Memory B cell (primary cell): ENCODE measurements at regions not wholly inside any gene's neighbourhood (a gene's known extent, or its start where the extent isn't known, plus 50 kb on each side); places are given as distances from the start of the nearest gene placed in this dataset.
"Not testable (repeated sequence)": the region's sequence is repeated elsewhere in the genome, so short reads cannot be mapped to it uniquely, and the experiment has no call there.

Experiments
- ATAC-seq: fragments of 150-1000 bp; cut with Tn5 transposase; 2 replicates; pipeline ENCODE4 v1.10.0; 2021; ENCODE audit warnings: low read depth, mild to moderate bottlenecking, moderate library complexity
- DNase-seq, 2 donors: peaks; one replicate each; pipeline ENCODE4 v3.0.0; 2022; ENCODE audit warnings: low spot score in 2 of 2
- H3K27ac Mint-ChIP-seq: one replicate; pipeline ENCODE4 v1.8.0; 2022; ENCODE audit warnings: mild to moderate bottlenecking, moderate library complexity, mixed read lengths
- H3K27me3 Mint-ChIP-seq: one replicate; pipeline ENCODE4 v1.8.0; 2022; ENCODE audit warnings: mixed read lengths
- H3K36me3 Mint-ChIP-seq: one replicate; pipeline ENCODE4 v1.8.0; 2022; ENCODE audit warnings: mild to moderate bottlenecking, mixed read lengths
- H3K4me1 Mint-ChIP-seq: one replicate; pipeline ENCODE4 v1.8.0; 2022; ENCODE audit warnings: mixed read lengths
- H3K4me3 Mint-ChIP-seq: one replicate; pipeline ENCODE4 v1.8.0; 2022; ENCODE audit warnings: mild to moderate bottlenecking, moderate library complexity, mixed read lengths
- H3K9me3 Mint-ChIP-seq: one replicate; pipeline ENCODE4 v1.8.0; 2022; ENCODE audit warnings: mixed read lengths

GRCh38 chr4:31687717-31688342 is 967.7 kb downstream of the PCDH7 start:
- ATAC-seq (no peak), DNase-seq (no peak)
- Mint-ChIP-seq H3K4me3 (no peak overlapping the region), H3K27ac (no peak overlapping the region), H3K27me3 (no peaks in the 10 kb centered on the region), H3K4me1 (no peaks in the 10 kb centered on the region), H3K36me3 (no peaks in the 10 kb centered on the region), H3K9me3 (no peaks in the 10 kb centered on the region)

GRCh38 chr4:31692399-31692940 is 972.3 kb downstream of the PCDH7 start:
- H3K27ac Mint-ChIP-seq, result no peak overlapping the region
- H3K36me3 Mint-ChIP-seq, result no peaks in the 10 kb centered on the region
- H3K4me3 Mint-ChIP-seq, result no peak overlapping the region
- no peaks in the 10 kb centered on the region for H3K4me1 Mint-ChIP-seq
- DNase-seq, result no peak
- no peak for ATAC-seq
- peaks cover 2% of the 10 kb centered on the region for H3K9me3 Mint-ChIP-seq
- no peaks in the 10 kb centered on the region for H3K27me3 Mint-ChIP-seq

GRCh38 chr4:31701256-31701655 is 981.1 kb downstream of the PCDH7 start:
- no peak overlapping the region for H3K4me3 Mint-ChIP-seq
- DNase-seq (no peak), ATAC-seq (no peak)
- no peaks in the 10 kb centered on the region for H3K4me1 Mint-ChIP-seq
- no peaks in the 10 kb centered on the region for H3K27me3 Mint-ChIP-seq
- H3K27ac Mint-ChIP-seq, result no peak overlapping the region
- no peaks in the 10 kb centered on the region for H3K36me3 Mint-ChIP-seq
- peaks cover 3% of the 10 kb centered on the region for H3K9me3 Mint-ChIP-seq

GRCh38 chr4:31702326-31702725 is 982.2 kb downstream of the PCDH7 start:
- no peak for ATAC-seq
- H3K4me3 Mint-ChIP-seq, result no peak overlapping the region
- H3K4me1 Mint-ChIP-seq, result no peaks in the 10 kb centered on the region
- no peaks in the 10 kb centered on the region for H3K27me3 Mint-ChIP-seq
- H3K36me3 Mint-ChIP-seq, result no peaks in the 10 kb centered on the region
- no peak for DNase-seq
- peaks cover 5% of the 10 kb centered on the region for H3K9me3 Mint-ChIP-seq
- H3K27ac Mint-ChIP-seq, result no peak overlapping the region

GRCh38 chr4:31714238-31714637 is 994.1 kb downstream of the PCDH7 start:
- no peak overlapping the region for H3K4me3 Mint-ChIP-seq
- no peak overlapping the region for H3K27ac Mint-ChIP-seq
- DNase-seq, result no peak
- no peak for ATAC-seq
- H3K4me1 Mint-ChIP-seq, result no peaks in the 10 kb centered on the region
- H3K27me3 Mint-ChIP-seq, result no peaks in the 10 kb centered on the region
- no peaks in the 10 kb centered on the region for H3K36me3 Mint-ChIP-seq
- H3K9me3 Mint-ChIP-seq, result peaks cover 11% of the 10 kb centered on the region

- Mint-ChIP-seq H3K4me1 (no peaks in the 10 kb centered on the region), H3K27ac (no peak overlapping the region), H3K36me3 (no peaks in the 10 kb centered on the region), H3K9me3 (peaks cover 9% of the 10 kb centered on the region), H3K27me3 (no peaks in the 10 kb centered on the region), H3K4me3 (no peak overlapping the region)
- no peak for DNase-seq
- ATAC-seq, result no peak
These were observed 995.1 kb downstream of the PCDH7 start for GRCh38 chr4:31715302-31715701.

- no peak for DNase-seq
These were observed 1006.9 kb downstream of the PCDH7 start for GRCh38 chr4:31727030-31727429.

GRCh38 chr4:31735004-31735403 is 1014.8 kb downstream of the PCDH7 start:
- Mint-ChIP-seq H3K4me3 (no peak overlapping the region), H3K27ac (no peak overlapping the region), H3K9me3 (peaks cover 7% of the 10 kb centered on the region), H3K27me3 (no peaks in the 10 kb centered on the region), H3K4me1 (no peaks in the 10 kb centered on the region), H3K36me3 (no peaks in the 10 kb centered on the region)
- no peak for DNase-seq
- ATAC-seq, result no peak

More at GRCh38 chr4:31727030-31727429, 1006.9 kb downstream of the PCDH7 start:
- no peak overlapping the region for H3K27ac Mint-ChIP-seq
- H3K27me3 Mint-ChIP-seq, result no peaks in the 10 kb centered on the region
- no peaks in the 10 kb centered on the region for H3K36me3 Mint-ChIP-seq
- H3K4me1 Mint-ChIP-seq, result no peaks in the 10 kb centered on the region
- H3K9me3 Mint-ChIP-seq, result peaks cover 1% of the 10 kb centered on the region
- H3K4me3 Mint-ChIP-seq, result no peak overlapping the region
- no peak for ATAC-seq

GRCh38 chr4:31737419-31737818 is 1017.2 kb downstream of the PCDH7 start:
- H3K27ac Mint-ChIP-seq, result no peak overlapping the region
- H3K4me1 Mint-ChIP-seq, result no peaks in the 10 kb centered on the region
- no peak overlapping the region for H3K4me3 Mint-ChIP-seq
- no peaks in the 10 kb centered on the region for H3K27me3 Mint-ChIP-seq
- ATAC-seq (no peak), DNase-seq (no peak)
- peaks cover 6% of the 10 kb centered on the region for H3K9me3 Mint-ChIP-seq
- H3K36me3 Mint-ChIP-seq, result no peaks in the 10 kb centered on the region

GRCh38 chr4:31741326-31741725 is 1021.2 kb downstream of the PCDH7 start:
- DNase-seq (no peak), ATAC-seq (no peak)
- Mint-ChIP-seq H3K36me3 (no peaks in the 10 kb centered on the region), H3K4me1 (no peaks in the 10 kb centered on the region), H3K9me3 (peaks cover 2% of the 10 kb centered on the region), H3K4me3 (no peak overlapping the region), H3K27ac (no peak overlapping the region), H3K27me3 (no peaks in the 10 kb centered on the region)

GRCh38 chr4:31748382-31748781 is 1028.2 kb downstream of the PCDH7 start:
- Mint-ChIP-seq H3K4me1 (no peaks in the 10 kb centered on the region), H3K9me3 (peaks cover 3% of the 10 kb centered on the region), H3K27ac (no peak overlapping the region), H3K27me3 (no peaks in the 10 kb centered on the region), H3K36me3 (no peaks in the 10 kb centered on the region), H3K4me3 (no peak overlapping the region)
- DNase-seq (no peak), ATAC-seq (no peak)

GRCh38 chr4:31750581-31750980 is 1030.4 kb downstream of the PCDH7 start:
- not testable (repeated sequence) for H3K27ac Mint-ChIP-seq, H3K4me1 Mint-ChIP-seq, DNase-seq, H3K4me3 Mint-ChIP-seq, H3K27me3 Mint-ChIP-seq, H3K9me3 Mint-ChIP-seq, ATAC-seq, H3K36me3 Mint-ChIP-seq

- Mint-ChIP-seq H3K4me3 (no peak overlapping the region), H3K4me1 (no peaks in the 10 kb centered on the region), H3K36me3 (no peaks in the 10 kb centered on the region), H3K27me3 (no peaks in the 10 kb centered on the region), H3K27ac (no peak overlapping the region), H3K9me3 (peaks cover 8% of the 10 kb centered on the region)
- no peak for DNase-seq
- no peak for ATAC-seq
These were observed 1035.6 kb downstream of the PCDH7 start for GRCh38 chr4:31755751-31756150.

GRCh38 chr4:31768756-31769155 is 1048.6 kb downstream of the PCDH7 start:
- no peaks in the 10 kb centered on the region for H3K27me3 Mint-ChIP-seq
- H3K9me3 Mint-ChIP-seq, result peaks cover 4% of the 10 kb centered on the region
- no peak for ATAC-seq
- DNase-seq, result no peak
- no peaks in the 10 kb centered on the region for H3K4me1 Mint-ChIP-seq
- no peak overlapping the region for H3K27ac Mint-ChIP-seq
- H3K36me3 Mint-ChIP-seq, result no peaks in the 10 kb centered on the region
- H3K4me3 Mint-ChIP-seq, result no peak overlapping the region

- no peaks in the 10 kb centered on the region for H3K27me3 Mint-ChIP-seq
- no peak overlapping the region for H3K4me3 Mint-ChIP-seq
- H3K9me3 Mint-ChIP-seq, result peaks cover 6% of the 10 kb centered on the region
- H3K4me1 Mint-ChIP-seq, result no peaks in the 10 kb centered on the region
- H3K36me3 Mint-ChIP-seq, result no peaks in the 10 kb centered on the region
- no peak overlapping the region for H3K27ac Mint-ChIP-seq
- no peak for DNase-seq
- no peak for ATAC-seq
These were observed 1063.1 kb downstream of the PCDH7 start for GRCh38 chr4:31783311-31783710.
